HG02798 (cell line): ENCODE measurements at regions not wholly inside any gene's neighbourhood (a gene's known extent, or its start where the extent isn't known, plus 50 kb on each side); places are given as distances from the start of the nearest gene placed in this dataset.

Source experiments
- ATAC-seq: cut with Tn5 transposase; IDR thresholded peaks from one replicate; pipeline ENCODE4 v1.9.1; 2021; ENCODE audit warnings: mild to moderate bottlenecking; ENCODE audit not compliant: unreplicated experiment, poor library complexity

DNA sequence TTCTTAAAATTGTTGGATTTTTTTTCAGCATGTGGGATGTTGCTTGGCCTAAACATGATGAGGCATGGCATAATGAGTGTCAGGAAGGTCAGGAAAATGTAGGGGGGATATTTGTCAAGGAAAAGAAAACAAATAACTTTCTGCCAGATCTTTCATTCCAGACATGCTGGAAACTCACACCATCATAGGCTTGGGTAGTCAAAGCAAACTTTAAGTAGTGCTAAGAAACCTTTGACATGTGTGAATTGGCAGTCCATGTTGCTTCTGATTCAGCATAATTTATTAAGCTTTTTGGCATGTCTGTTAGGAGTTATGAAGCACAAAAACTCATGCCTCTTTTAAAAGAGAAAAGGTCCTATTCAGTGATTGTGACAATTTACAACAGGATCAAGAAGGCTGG, 61.3 kb upstream of the MTAP start:
- no peak for ATAC-seq

- peak; percentile 48 for ATAC-seq
Measured at GRCh38 chr9:21744320-21744719, 58.1 kb upstream of the MTAP start.

- ATAC-seq: no peak
Measured at GRCh38 chr9:21744841-21745240, 57.6 kb upstream of the MTAP start.

- ATAC-seq: no peak
Measured at GRCh38 chr9:21746550-21746949, 55.9 kb upstream of the MTAP start.

DNA sequence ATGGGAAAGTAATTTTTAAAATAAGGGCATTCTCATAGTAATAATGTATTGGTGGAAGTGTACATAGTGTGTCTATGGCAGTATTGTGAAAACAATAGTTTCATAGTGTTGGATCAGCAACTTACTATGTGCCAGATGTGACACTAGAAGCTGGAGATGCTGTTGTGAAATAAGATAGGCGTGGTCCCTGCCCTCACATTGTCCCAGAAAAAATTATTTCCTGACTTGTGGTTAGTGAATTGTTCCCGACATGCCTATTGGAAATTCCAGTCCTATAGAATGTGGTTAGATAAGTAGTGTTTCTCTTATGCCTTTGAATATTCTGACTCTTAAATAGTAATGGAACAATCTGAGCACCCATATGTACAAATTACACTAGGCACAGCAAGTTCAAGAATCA, 55.3 kb upstream of the MTAP start:
- ATAC-seq: no peak

- no peak for ATAC-seq
Measured at GRCh38 chr9:21750021-21750735, 52.3 kb upstream of the MTAP start.

GRCh38 chr9:21751998-21752397, 50.4 kb upstream of the MTAP start:
- no peak for ATAC-seq
